Mesenteric fat pad (tissue), 1 donor: ENCODE measurements at regions not wholly inside any gene's neighbourhood (a gene's known extent, or its start where the extent isn't known, plus 50 kb on each side); places are given as distances from the start of the nearest gene placed in this dataset.

Experiments
- DNase-seq: peaks from one replicate; pipeline ENCODE4 v3.0.0-alpha.2; 2020; ENCODE audit warnings: low spot score
- donor health status: DM: yes; HTN: yes; CAD: no.

GRCh38 chr5:110027527-110028322, 338.0 kb downstream of the MAN2A1 start:
- DNase-seq, result no peak

GRCh38 chr5:110031402-110032140, 341.8 kb downstream of the MAN2A1 start:
- no peak for DNase-seq

GRCh38 chr5:110032376-110032775, 342.6 kb downstream of the MAN2A1 start:
- DNase-seq, result no peak

GRCh38 chr5:110034056-110034600, 344.4 kb downstream of the MAN2A1 start:
- no peak for DNase-seq

GRCh38 chr5:110038297-110038997, 348.7 kb downstream of the MAN2A1 start:
- no peak for DNase-seq

- DNase-seq, result no peak
Observed at GRCh38 chr5:110040178-110040577, 350.5 kb downstream of the MAN2A1 start.

- no peak for DNase-seq
Observed at GRCh38 chr5:110043025-110043424, 353.3 kb downstream of the MAN2A1 start.

- no peak for DNase-seq
Observed at GRCh38 chr5:110045158-110045557, 355.4 kb downstream of the MAN2A1 start.

- no peak for DNase-seq
Observed at GRCh38 chr5:110048491-110048890, 358.8 kb downstream of the MAN2A1 start.

GRCh38 chr5:110049816-110050215, 360.1 kb downstream of the MAN2A1 start:
- DNase-seq, result no peak

- DNase-seq, result no peak
Observed at GRCh38 chr5:110050640-110051345, 361.1 kb downstream of the MAN2A1 start.

GRCh38 chr5:110053205-110053604, 363.5 kb downstream of the MAN2A1 start:
- DNase-seq, result no peak

GRCh38 chr5:110053824-110054223, 364.1 kb downstream of the MAN2A1 start:
- DNase-seq, result no peak

- no peak for DNase-seq
Observed at GRCh38 chr5:110054240-110054639, 364.5 kb downstream of the MAN2A1 start.

GRCh38 chr5:110055302-110055701, 365.6 kb downstream of the MAN2A1 start:
- no peak for DNase-seq

- DNase-seq, result no peak
Observed at GRCh38 chr5:110056580-110057114, 366.9 kb downstream of the MAN2A1 start.

GRCh38 chr5:110058175-110058574, 368.4 kb downstream of the MAN2A1 start:
- no peak for DNase-seq

- DNase-seq, result no peak
Observed at GRCh38 chr5:110062246-110062645, 372.5 kb downstream of the MAN2A1 start.

GRCh38 chr5:110063640-110064602, 374.2 kb downstream of the MAN2A1 start:
- no peak for DNase-seq
